NB4 (cell line): ENCODE measurements at regions not wholly inside any gene's neighbourhood (a gene's known extent, or its start where the extent isn't known, plus 50 kb on each side); places are given as distances from the start of the nearest gene placed in this dataset.

Experiments used
- DNase-seq: peaks from one replicate; pipeline ENCODE4 v3.0.0; 2010; ENCODE audit warnings: low read depth
- H3K4me3 ChIP-seq: one replicate; pipeline ENCODE4 v1.5.1; 2011; ENCODE audit warnings: mild to moderate bottlenecking, low read depth, low read length, moderate library complexity
- MYC ChIP-seq: IDR thresholded peaks from 2 replicates; pipeline ENCODE4 v1.6.1; 2011; ENCODE audit warnings: low read depth, low read length
- POLR2A ChIP-seq: IDR thresholded peaks from 2 replicates; pipeline ENCODE4 v1.6.1; 2011; ENCODE audit warnings: mild to moderate bottlenecking; ENCODE audit not compliant: insufficient read length; ENCODE audit errors: extremely low read depth
- TF ChIP-seq, protein P1 (sequence below): IDR thresholded peaks from 2 replicates; pipeline ENCODE4 v1.6.1; 2011; ENCODE audit warnings: low read depth, low read length
- TF ChIP-seq, protein P2 (sequence below): IDR thresholded peaks from one replicate; pipeline ENCODE4 v1.5.1; 2012; ENCODE audit warnings: low read depth, low read length

DNA sequence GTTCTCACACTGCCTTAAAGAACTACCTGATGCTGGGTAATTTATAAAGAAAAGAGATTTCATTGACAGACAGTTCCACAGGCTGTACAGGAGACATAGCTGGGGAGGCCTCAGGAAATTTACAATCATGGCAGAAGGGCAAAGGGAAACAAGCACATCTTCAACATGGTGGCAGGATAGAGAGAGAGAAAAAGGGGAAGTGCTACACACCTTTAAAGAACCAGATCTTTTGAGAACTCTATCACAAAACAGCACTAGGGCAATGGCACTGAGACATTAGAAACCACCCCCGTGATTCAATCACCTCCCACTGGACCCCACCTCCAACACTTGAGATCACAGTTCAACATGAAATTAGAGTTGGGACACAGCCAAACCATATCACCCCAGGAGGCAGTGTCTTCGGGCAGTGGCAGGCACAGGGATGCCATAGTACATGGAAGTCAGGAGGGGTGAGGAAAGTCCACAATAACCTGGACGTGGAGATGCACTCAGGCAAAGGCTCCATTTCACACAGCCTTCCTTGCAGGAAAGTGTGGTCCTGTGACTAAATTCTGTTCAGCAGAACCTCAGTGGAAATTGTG, 120.4 kb upstream of the SERPINE2 start:
- DNase-seq: no peak
- no peak for TF ChIP-seq POLR2A
- TF ChIP-seq, protein P1, sequence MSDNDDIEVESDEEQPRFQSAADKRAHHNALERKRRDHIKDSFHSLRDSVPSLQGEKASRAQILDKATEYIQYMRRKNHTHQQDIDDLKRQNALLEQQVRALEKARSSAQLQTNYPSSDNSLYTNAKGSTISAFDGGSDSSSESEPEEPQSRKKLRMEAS: no peak
- TF ChIP-seq, protein P2, sequence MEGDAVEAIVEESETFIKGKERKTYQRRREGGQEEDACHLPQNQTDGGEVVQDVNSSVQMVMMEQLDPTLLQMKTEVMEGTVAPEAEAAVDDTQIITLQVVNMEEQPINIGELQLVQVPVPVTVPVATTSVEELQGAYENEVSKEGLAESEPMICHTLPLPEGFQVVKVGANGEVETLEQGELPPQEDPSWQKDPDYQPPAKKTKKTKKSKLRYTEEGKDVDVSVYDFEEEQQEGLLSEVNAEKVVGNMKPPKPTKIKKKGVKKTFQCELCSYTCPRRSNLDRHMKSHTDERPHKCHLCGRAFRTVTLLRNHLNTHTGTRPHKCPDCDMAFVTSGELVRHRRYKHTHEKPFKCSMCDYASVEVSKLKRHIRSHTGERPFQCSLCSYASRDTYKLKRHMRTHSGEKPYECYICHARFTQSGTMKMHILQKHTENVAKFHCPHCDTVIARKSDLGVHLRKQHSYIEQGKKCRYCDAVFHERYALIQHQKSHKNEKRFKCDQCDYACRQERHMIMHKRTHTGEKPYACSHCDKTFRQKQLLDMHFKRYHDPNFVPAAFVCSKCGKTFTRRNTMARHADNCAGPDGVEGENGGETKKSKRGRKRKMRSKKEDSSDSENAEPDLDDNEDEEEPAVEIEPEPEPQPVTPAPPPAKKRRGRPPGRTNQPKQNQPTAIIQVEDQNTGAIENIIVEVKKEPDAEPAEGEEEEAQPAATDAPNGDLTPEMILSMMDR: no peak
- no peak for TF ChIP-seq MYC
- H3K4me3 ChIP-seq: no peak overlapping the region

DNA sequence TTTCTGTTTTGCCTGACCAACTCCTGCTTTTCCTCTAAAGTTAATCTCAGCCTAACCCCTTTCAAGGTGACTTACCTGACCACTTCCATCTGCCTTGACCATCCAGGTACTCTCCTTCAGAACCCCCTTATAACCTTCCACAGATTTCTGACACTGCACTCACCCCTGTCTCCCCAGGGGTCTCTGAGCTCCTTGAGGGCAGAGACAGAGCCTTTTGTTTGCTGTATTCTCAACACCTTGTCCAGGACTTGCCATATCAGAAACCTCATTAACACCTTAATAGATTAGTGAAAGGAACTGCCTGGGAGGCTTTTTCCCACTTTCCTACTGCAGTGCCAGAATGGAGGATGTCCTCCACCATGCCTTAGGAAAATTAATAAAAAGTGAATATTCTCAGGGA, 119.7 kb upstream of the SERPINE2 start:
- TF ChIP-seq, protein P2: no peak
- TF ChIP-seq, protein P1: no peak
- TF ChIP-seq POLR2A: no peak
- TF ChIP-seq MYC: no peak
- DNase-seq: no peak

DNA sequence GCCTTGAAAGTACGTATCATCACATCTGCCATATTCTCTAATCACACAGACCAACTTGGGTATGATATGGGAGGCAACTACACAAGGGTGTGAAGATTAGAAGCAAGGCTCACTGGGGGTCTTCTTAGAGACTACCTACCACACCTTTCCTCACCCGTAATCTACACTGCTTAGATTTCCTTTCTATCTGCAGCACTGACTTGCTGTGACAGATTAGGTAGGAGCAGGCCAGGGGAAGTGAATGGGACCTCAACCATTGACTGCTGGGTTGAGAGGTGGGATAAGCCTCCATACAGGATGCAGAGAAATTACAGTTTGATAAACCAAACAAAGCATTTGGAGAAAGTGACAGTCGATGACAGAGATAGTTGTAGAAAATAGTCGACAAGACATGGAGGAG, 119.0 kb upstream of the SERPINE2 start:
- DNase-seq: no peak
- no peak overlapping the region for H3K4me3 ChIP-seq
- TF ChIP-seq, protein P1: no peak
- TF ChIP-seq, protein P2: no peak
- no peak for TF ChIP-seq POLR2A
- TF ChIP-seq MYC: no peak

More for the DNA sequence above, 119.7 kb upstream of the SERPINE2 start:
- H3K4me3 ChIP-seq: no peak overlapping the region

DNA sequence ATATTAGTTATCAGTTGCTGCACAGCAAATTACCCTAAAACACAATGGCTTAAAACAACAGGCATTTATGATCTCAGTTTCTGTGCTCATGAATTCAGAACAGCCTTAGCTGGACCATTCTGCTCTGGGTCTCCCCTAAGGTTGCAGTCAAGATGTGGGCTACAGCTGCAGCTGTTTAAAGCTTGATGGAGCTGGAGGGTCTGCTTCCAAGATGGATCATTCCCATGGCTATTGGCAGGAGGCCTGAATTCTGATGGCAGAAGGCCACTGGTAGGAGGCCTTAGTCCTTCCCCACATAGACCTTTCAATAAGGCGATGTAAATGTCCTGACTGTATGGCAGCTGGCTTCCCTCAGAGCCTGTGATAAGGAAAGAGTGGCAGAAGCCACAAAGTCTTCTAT, 118.6 kb upstream of the SERPINE2 start:
- no peak for TF ChIP-seq MYC
- TF ChIP-seq, protein P2: no peak
- TF ChIP-seq, protein P1: no peak
- TF ChIP-seq POLR2A: no peak
- H3K4me3 ChIP-seq: no peak overlapping the region

DNA sequence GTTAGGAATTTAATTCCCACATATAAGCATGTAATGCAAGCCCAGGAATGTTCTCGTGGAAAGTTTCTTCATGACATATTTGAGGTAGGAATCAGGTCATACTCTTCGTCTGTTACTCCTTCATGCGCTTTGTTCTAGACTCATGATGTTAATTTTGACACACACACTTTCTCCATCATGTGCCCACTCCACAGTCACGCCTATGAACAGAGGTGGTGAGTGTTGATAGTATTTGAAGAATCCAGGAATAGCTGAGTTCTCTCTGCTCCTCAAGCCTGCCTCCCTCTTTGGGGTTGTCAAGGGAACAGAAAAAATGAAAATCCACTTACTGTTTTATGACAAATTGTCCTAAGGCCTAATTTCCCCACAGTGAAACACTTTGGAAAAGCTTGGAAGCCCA, 117.3 kb upstream of the SERPINE2 start:
- no peak overlapping the region for H3K4me3 ChIP-seq
- DNase-seq: no peak
- TF ChIP-seq, protein P1: no peak
- TF ChIP-seq, protein P2: no peak
- TF ChIP-seq POLR2A (no peak), MYC (no peak)

More for the DNA sequence above, 118.6 kb upstream of the SERPINE2 start:
- DNase-seq: no peak
